GM12878 (cell line): ENCODE measurements at regions not wholly inside any gene's neighbourhood (a gene's known extent, or its start where the extent isn't known, plus 50 kb on each side); places are given as distances from the start of the nearest gene placed in this dataset.

Experiments used
- ATAC-seq: fragments of 200-7000 bp; cut with Tn5 transposase; 3 replicates; pipeline ENCODE4 v1.9.1; 2020; ENCODE audit warnings: mild to moderate bottlenecking, moderate library complexity
- BruUV-seq: library from RNA; stranded (reverse); fragments of 400-500 nt; replicated peaks from 2 replicates; lab custom pipeline; 2021; lab: Mats Ljungman, UMichigan
- CTCF ChIA-PET: fragments of 300-600 bp; sonication (Branson Sonifier 250); formaldehyde crosslinking; extraction: SDS; loops from one replicate; lab custom pipeline; 2021; ENCODE audit warnings: inconsistent platforms; lab: Yijun Ruan, JAX
- POLR2A ChIA-PET: fragments of 350-600 bp; formaldehyde crosslinking; extraction: SDS; loops from one replicate; lab custom pipeline; 2021; ENCODE audit warnings: inconsistent platforms; lab: Charles Lee
- RAD21 ChIA-PET: fragments of 300-600 bp; sonication (Branson Sonifier 250); formaldehyde crosslinking; loops from one replicate; lab custom pipeline; 2023; ENCODE audit warnings: antibody characterized with exemption; ENCODE audit not compliant: unreplicated experiment; lab: Charles Lee
- SMC1A ChIA-PET: fragments of 300-600 bp; sonication (Branson Sonifier 250); formaldehyde crosslinking; loops from one replicate; lab custom pipeline; 2023; ENCODE audit not compliant: unreplicated experiment, uncharacterized antibody; lab: Charles Lee
- DNase-seq: peaks from one replicate; pipeline ENCODE4 v3.0.0-alpha.2; 2011; ENCODE audit warnings: low read depth, low spot score
- FAIRE-seq: peaks from 3 replicates; lab custom pipeline; 2011; peaks lifted over from hg19 to GRCh38; lab: Jason Lieb, UNC
- H2AFZ ChIP-seq: 2 replicates; pipeline ENCODE4 v1.6.0; 2011; ENCODE audit warnings: low read depth, low read length, control low read depth; ENCODE audit not compliant: control insufficient read depth
- H3K27ac ChIP-seq: 2 replicates; pipeline ENCODE4 v1.5.1; 2011; ENCODE audit warnings: control low read depth; ENCODE audit not compliant: control insufficient read depth, insufficient read depth
- H3K27me3 ChIP-seq, 2 experiments: replicated peaks in 1 of 2; 2 replicates each; pipeline versions ENCODE4 v1.6.0 to v1.6.1; 2011; ENCODE audit warnings: low read length in 1 of 2; ENCODE audit not compliant: control insufficient read depth in 2 of 2, insufficient read depth in 2 of 2
- H3K36me3 ChIP-seq, 2 experiments: 2 replicates each; pipeline ENCODE4 v1.5.1; 2011; ENCODE audit warnings: low read length in 1 of 2; ENCODE audit not compliant: control insufficient read depth in 2 of 2, insufficient read depth in 2 of 2
- H3K4me1 ChIP-seq: 2 replicates; pipeline ENCODE4 v1.6.1; 2011; ENCODE audit warnings: mild to moderate bottlenecking, low read length, moderate library complexity, mixed read lengths; ENCODE audit not compliant: control insufficient read depth, insufficient read depth
- H3K4me2 ChIP-seq: 2 replicates; pipeline ENCODE4 v1.6.0; 2011; ENCODE audit warnings: control low read depth; ENCODE audit not compliant: control insufficient read depth, insufficient read depth
- H3K4me3 ChIP-seq: fragments of 200-600 bp; sonication (generic); 2 replicates; pipeline ENCODE4 v1.5.1; 2016
- H3K79me2 ChIP-seq: 2 replicates; pipeline ENCODE4 v1.6.0; 2011; ENCODE audit warnings: low read length; ENCODE audit not compliant: control insufficient read depth, insufficient read depth
- H3K9ac ChIP-seq: 2 replicates; pipeline ENCODE4 v1.8.0; 2011; ENCODE audit warnings: low read length, control low read depth, mixed read lengths; ENCODE audit not compliant: control insufficient read depth, insufficient read depth
- H3K9me3 ChIP-seq: replicated peaks from 3 replicates; pipeline ENCODE4 v1.5.1; 2011; ENCODE audit warnings: mild to moderate bottlenecking, low read length; ENCODE audit not compliant: control insufficient read depth, insufficient read depth
- H4K20me1 ChIP-seq: 2 replicates; pipeline ENCODE4 v1.6.0; 2011; ENCODE audit not compliant: control insufficient read depth, insufficient read depth
- BHLHE40 ChIP-seq, 2 experiments: fragments of 450-650 bp in 1 of 2; IDR thresholded peaks; 2 replicates each; pipeline ENCODE4 v1.6.1; 2011 to 2017; ENCODE audit warnings: low read depth in 2 of 2, borderline replicate concordance in 1 of 2, improper control_type of control experiment in 1 of 2, low read length in 1 of 2, mild to moderate bottlenecking in 1 of 2
- CREB1 ChIP-seq: IDR thresholded peaks from 2 replicates; pipeline ENCODE4 v1.6.1; 2012; ENCODE audit warnings: low read depth, mild to moderate bottlenecking, inconsistent platforms
- EED ChIP-seq: sonication (generic); IDR thresholded peaks from 2 replicates; pipeline ENCODE4 v1.6.1; 2016; ENCODE audit warnings: antibody characterized with exemption, low read depth
- ZBTB40 ChIP-seq: fragments of 450-650 bp; IDR thresholded peaks from 2 replicates; pipeline ENCODE4 v1.6.1; 2016; ENCODE audit warnings: mild to moderate bottlenecking, moderate library complexity, borderline replicate concordance
- WGBS: methylation state at CpG from one replicate; pipeline ENCODE4 v1.1.6; 2016; ENCODE audit warnings: low lambda C conversion rate; ENCODE audit not compliant: insufficient replicate concordance, insufficient coverage; ENCODE audit errors: missing lambda C conversion rate; 5-methylcytosine and 5-hydroxymethylcytosine counted together
- in situ Hi-C: fragments of 300-500 bp; cut with MboI; formaldehyde crosslinking; loops from 9 replicates; pipeline ENCODE4 v1.14.3; 2018; ENCODE audit warnings: mixed read lengths
- intact Hi-C: fragments of 100-400 bp; cut with micrococcal nuclease; formaldehyde crosslinking; loops from one replicate; pipeline ENCODE4 v1.14.2; 2022; ENCODE audit not compliant: unreplicated experiment
- TF ChIP-seq, protein P1 (sequence below): fragments of 450-650 bp; IDR thresholded peaks from 2 replicates; pipeline ENCODE4 v1.6.1; 2017; ENCODE audit warnings: borderline replicate concordance
- TF ChIP-seq, protein P2 (sequence below): fragments of 450-650 bp; IDR thresholded peaks from 2 replicates; pipeline ENCODE4 v1.6.1; 2018; ENCODE audit warnings: borderline replicate concordance, mild to moderate bottlenecking; ENCODE audit not compliant: partially characterized antibody

- no TSS peak for BruUV-seq
- WGBS, result 29% methylated on average over 10 of the region's 10 CpGs
- intact Hi-C loops, result no loop called here
- no peaks in the 10 kb centered on the region for H4K20me1 ChIP-seq
- SMC1A ChIA-PET, result interaction anchor here (0.9 kb wide), 1 partner anchor 13 kb away, joined by 3 read pairs; no protein-coding TSS in a partner anchor
- H3K27ac ChIP-seq, result no peak overlapping the region
- no peak for DNase-seq
- peaks cover 0 to 2% of the 10 kb centered on the region in 2 experiments; a peak in 2 of 4 replicates for H3K27me3 ChIP-seq
- H3K4me1 ChIP-seq, result no peaks in the 10 kb centered on the region
- in situ Hi-C loops, result no loop called here
- no peak overlapping the region for H3K9ac ChIP-seq
- CTCF ChIA-PET, result interaction anchor here (1.1 kb wide), 1 partner anchor 15 kb away, joined by 3 read pairs; no protein-coding TSS in a partner anchor
- FAIRE-seq, result no peak
- no peaks in the 10 kb centered on the region for H3K36me3 ChIP-seq
- H3K79me2 ChIP-seq, result no peaks in the 10 kb centered on the region
- H3K9me3 ChIP-seq, result no peaks in the 10 kb centered on the region
- no peak overlapping the region for H3K4me3 ChIP-seq
- no peak overlapping the region for H2AFZ ChIP-seq
- TF ChIP-seq EED (no peak), BHLHE40 (IDR thresholded peaks at IDR 0.05; ENCODE audit: borderline replicate concordance in 1 of 2, low read depth in 2 of 2, low read length in 1 of 2) (peak; percentile 6 to 37; a peak in 1 of 4 replicates)
- H3K4me2 ChIP-seq, result no peak overlapping the region
- no peak for ATAC-seq
- POLR2A ChIA-PET, result no interaction called here
- RAD21 ChIA-PET, result no interaction called here
Measured at GRCh38 chr10:78567680-78568455, 500.9 kb upstream of the ZMIZ1 start.

GRCh38 chr10:78568620-78569019, 500.1 kb upstream of the ZMIZ1 start:
- no peaks in the 10 kb centered on the region for H4K20me1 ChIP-seq
- H3K79me2 ChIP-seq, result no peaks in the 10 kb centered on the region
- 19% methylated on average over 2 of the region's 2 CpGs for WGBS
- no peak for DNase-seq
- H2AFZ ChIP-seq, result no peak overlapping the region
- H3K9me3 ChIP-seq, result no peaks in the 10 kb centered on the region
- no peaks in the 10 kb centered on the region for H3K36me3 ChIP-seq
- in situ Hi-C loops (no loop called here), intact Hi-C loops (no loop called here)
- no peaks in the 10 kb centered on the region; a peak in 2 of 4 replicates for H3K27me3 ChIP-seq
- ChIA-PET RAD21 (no interaction called here), CTCF (interaction anchor here (1.1 kb wide), 1 partner anchor 14 kb away, joined by 3 read pairs; no protein-coding TSS in a partner anchor), POLR2A (no interaction called here), SMC1A (interaction anchor here (0.9 kb wide), 1 partner anchor 12 kb away, joined by 3 read pairs; no protein-coding TSS in a partner anchor)
- no peak overlapping the region for H3K4me2 ChIP-seq
- H3K9ac ChIP-seq, result no peak overlapping the region
- no peak for FAIRE-seq
- ATAC-seq, result no peak
- H3K4me1 ChIP-seq, result no peaks in the 10 kb centered on the region
- H3K27ac ChIP-seq, result no peak overlapping the region
- no peak overlapping the region for H3K4me3 ChIP-seq
- BruUV-seq, result no TSS peak
- TF ChIP-seq, protein P1, sequence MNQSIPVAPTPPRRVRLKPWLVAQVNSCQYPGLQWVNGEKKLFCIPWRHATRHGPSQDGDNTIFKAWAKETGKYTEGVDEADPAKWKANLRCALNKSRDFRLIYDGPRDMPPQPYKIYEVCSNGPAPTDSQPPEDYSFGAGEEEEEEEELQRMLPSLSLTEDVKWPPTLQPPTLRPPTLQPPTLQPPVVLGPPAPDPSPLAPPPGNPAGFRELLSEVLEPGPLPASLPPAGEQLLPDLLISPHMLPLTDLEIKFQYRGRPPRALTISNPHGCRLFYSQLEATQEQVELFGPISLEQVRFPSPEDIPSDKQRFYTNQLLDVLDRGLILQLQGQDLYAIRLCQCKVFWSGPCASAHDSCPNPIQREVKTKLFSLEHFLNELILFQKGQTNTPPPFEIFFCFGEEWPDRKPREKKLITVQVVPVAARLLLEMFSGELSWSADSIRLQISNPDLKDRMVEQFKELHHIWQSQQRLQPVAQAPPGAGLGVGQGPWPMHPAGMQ, result no peak
- TF ChIP-seq, protein P2, sequence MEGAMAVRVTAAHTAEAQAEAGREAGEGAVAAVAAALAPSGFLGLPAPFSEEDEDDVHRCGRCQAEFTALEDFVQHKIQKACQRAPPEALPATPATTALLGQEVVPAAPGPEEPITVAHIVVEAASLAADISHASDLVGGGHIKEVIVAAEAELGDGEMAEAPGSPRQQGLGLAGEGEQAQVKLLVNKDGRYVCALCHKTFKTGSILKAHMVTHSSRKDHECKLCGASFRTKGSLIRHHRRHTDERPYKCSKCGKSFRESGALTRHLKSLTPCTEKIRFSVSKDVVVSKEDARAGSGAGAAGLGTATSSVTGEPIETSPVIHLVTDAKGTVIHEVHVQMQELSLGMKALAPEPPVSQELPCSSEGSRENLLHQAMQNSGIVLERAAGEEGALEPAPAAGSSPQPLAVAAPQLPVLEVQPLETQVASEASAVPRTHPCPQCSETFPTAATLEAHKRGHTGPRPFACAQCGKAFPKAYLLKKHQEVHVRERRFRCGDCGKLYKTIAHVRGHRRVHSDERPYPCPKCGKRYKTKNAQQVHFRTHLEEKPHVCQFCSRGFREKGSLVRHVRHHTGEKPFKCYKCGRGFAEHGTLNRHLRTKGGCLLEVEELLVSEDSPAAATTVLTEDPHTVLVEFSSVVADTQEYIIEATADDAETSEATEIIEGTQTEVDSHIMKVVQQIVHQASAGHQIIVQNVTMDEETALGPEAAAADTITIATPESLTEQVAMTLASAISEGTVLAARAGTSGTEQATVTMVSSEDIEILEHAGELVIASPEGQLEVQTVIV, result no peak
- TF ChIP-seq ZBTB40, result no peak
- no peak for TF ChIP-seq CREB1
